ENCODE measurements at regions not wholly inside any gene's neighbourhood (a gene's known extent, or its start where the extent isn't known, plus 50 kb on each side); places are given as distances from the start of the nearest gene placed in this dataset.

GRCh38 chr1:67941746-67942145, 108.5 kb upstream of the GNG12 start:
- no peaks in the 10 kb centered on the region for H3K27me3 Mint-ChIP-seq (ENCODE audit: low read depth)
- ATAC-seq (no peak), DNase-seq (ENCODE audit: low spot score) (no peak)
- no peaks in the 10 kb centered on the region for H3K36me3 Mint-ChIP-seq
- CTCF ChIA-PET = interaction anchor here (1.0 kb wide), 1 partner anchor 8 kb away, joined by 5 read pairs; no protein-coding TSS in a partner anchor
- POLR2A ChIA-PET = no interaction called here
- no peaks in the 10 kb centered on the region for H3K4me1 Mint-ChIP-seq
- H3K4me3 Mint-ChIP-seq = no peak overlapping the region
- no peak overlapping the region for H3K27ac Mint-ChIP-seq
- TF ChIP-seq PRRX2 (CRISPR knock-in tag; IDR thresholded peaks at IDR 0.05) (no peak), CBFB (CRISPR knock-in tag; IDR thresholded peaks at IDR 0.05; ENCODE audit: low read depth) (no peak), E2F1 (CRISPR knock-in tag; IDR thresholded peaks at IDR 0.05) (no peak), ZNF317 (CRISPR knock-in tag; IDR thresholded peaks at IDR 0.05; ENCODE audit: borderline replicate concordance, low read depth) (no peak), USF2 (CRISPR knock-in tag; IDR thresholded peaks at IDR 0.05) (no peak), ATF1 (CRISPR knock-in tag; IDR thresholded peaks at IDR 0.05) (no peak), GTF2I (CRISPR knock-in tag; conservative IDR thresholded peaks at IDR 0.05) (no peak), ERG (CRISPR knock-in tag; IDR thresholded peaks at IDR 0.05) (no peak), SP1 (CRISPR knock-in tag; conservative IDR thresholded peaks at IDR 0.05) (no peak), HMGA2 (CRISPR knock-in tag; IDR thresholded peaks at IDR 0.05) (no peak), SMAD4 (CRISPR knock-in tag; IDR thresholded peaks at IDR 0.05) (no peak), RELA (CRISPR knock-in tag; IDR thresholded peaks at IDR 0.05; ENCODE audit: borderline replicate concordance) (no peak), ZBTB21 (CRISPR knock-in tag; IDR thresholded peaks at IDR 0.05; ENCODE audit: borderline replicate concordance) (no peak), ZNF396 (CRISPR knock-in tag; IDR thresholded peaks at IDR 0.05; ENCODE audit: borderline replicate concordance) (no peak), IRF2 (CRISPR knock-in tag; IDR thresholded peaks at IDR 0.05; ENCODE audit: borderline replicate concordance, low read depth) (no peak), CDX4 (CRISPR knock-in tag; IDR thresholded peaks at IDR 0.05; ENCODE audit: borderline replicate concordance) (no peak), FOXK1 (CRISPR knock-in tag; IDR thresholded peaks at IDR 0.05) (no peak)
- TF ChIP-seq, protein P1, sequence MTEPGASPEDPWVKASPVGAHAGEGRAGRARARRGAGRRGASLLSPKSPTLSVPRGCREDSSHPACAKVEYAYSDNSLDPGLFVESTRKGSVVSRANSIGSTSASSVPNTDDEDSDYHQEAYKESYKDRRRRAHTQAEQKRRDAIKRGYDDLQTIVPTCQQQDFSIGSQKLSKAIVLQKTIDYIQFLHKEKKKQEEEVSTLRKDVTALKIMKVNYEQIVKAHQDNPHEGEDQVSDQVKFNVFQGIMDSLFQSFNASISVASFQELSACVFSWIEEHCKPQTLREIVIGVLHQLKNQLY (CRISPR knock-in tag; IDR thresholded peaks at IDR 0.05) = no peak
- TF ChIP-seq, protein P2, sequence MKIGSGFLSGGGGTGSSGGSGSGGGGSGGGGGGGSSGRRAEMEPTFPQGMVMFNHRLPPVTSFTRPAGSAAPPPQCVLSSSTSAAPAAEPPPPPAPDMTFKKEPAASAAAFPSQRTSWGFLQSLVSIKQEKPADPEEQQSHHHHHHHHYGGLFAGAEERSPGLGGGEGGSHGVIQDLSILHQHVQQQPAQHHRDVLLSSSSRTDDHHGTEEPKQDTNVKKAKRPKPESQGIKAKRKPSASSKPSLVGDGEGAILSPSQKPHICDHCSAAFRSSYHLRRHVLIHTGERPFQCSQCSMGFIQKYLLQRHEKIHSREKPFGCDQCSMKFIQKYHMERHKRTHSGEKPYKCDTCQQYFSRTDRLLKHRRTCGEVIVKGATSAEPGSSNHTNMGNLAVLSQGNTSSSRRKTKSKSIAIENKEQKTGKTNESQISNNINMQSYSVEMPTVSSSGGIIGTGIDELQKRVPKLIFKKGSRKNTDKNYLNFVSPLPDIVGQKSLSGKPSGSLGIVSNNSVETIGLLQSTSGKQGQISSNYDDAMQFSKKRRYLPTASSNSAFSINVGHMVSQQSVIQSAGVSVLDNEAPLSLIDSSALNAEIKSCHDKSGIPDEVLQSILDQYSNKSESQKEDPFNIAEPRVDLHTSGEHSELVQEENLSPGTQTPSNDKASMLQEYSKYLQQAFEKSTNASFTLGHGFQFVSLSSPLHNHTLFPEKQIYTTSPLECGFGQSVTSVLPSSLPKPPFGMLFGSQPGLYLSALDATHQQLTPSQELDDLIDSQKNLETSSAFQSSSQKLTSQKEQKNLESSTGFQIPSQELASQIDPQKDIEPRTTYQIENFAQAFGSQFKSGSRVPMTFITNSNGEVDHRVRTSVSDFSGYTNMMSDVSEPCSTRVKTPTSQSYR (CRISPR knock-in tag; IDR thresholded peaks at IDR 0.05) = no peak
- TF ChIP-seq, protein P3, sequence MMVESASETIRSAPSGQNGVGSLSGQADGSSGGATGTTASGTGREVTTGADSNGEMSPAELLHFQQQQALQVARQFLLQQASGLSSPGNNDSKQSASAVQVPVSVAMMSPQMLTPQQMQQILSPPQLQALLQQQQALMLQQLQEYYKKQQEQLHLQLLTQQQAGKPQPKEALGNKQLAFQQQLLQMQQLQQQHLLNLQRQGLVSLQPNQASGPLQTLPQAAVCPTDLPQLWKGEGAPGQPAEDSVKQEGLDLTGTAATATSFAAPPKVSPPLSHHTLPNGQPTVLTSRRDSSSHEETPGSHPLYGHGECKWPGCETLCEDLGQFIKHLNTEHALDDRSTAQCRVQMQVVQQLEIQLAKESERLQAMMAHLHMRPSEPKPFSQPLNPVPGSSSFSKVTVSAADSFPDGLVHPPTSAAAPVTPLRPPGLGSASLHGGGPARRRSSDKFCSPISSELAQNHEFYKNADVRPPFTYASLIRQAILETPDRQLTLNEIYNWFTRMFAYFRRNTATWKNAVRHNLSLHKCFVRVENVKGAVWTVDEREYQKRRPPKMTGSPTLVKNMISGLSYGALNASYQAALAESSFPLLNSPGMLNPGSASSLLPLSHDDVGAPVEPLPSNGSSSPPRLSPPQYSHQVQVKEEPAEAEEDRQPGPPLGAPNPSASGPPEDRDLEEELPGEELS (CRISPR knock-in tag; IDR thresholded peaks at IDR 0.05) = no peak
- H3K9me3 Mint-ChIP-seq = peaks cover 4% of the 10 kb centered on the region

Measured in WTC11 (cell line).